IPS DF 4.7 (cell line): ENCODE measurements at regions not wholly inside any gene's neighbourhood (a gene's known extent, or its start where the extent isn't known, plus 50 kb on each side); places are given as distances from the start of the nearest gene placed in this dataset.

ENCODE experiments used
- DNase-seq: peaks from one replicate; pipeline ENCODE4 v3.0.0-alpha.2; 2013; ENCODE audit warnings: low spot score; ENCODE audit errors: extremely low read depth

DNA sequence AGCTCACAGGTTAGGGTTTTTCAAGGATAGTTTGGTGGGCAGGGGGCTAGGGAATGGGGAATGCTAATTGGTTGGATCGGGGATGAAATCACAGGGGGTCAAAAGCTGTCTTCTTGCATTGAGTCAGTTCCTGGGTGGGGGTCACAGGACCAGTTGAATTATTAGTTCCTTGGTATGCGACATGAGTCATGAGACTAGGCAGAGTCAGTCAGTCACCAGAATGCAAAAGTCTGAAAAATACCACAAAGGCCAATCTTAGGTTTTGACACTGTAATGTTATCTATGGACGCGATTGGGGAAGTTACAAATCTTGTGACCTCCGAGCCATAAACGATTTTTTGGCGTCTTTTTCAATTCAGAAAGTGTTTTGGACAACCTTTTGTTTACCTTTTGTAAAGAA lies 101.2 kb downstream of the ZNF519 start:
- no peak for DNase-seq

DNA sequence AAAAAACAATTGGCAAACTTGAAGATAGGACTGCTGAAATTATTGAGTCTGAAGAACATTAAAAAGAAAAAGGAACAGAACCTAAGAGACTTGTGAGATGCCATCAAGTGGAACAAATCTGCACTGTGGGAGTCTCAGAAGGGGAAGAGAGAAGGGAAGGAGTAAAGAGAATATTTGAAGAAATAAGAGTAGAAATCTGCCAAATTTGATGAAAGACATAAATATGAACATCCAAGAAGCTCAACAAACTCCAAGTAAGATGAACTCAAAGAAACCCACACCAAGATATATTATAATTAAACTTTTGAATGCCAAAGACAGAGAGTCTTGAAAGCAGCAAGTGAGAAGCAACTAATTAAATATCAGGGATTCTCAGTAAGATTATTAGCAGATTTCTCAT lies 102.7 kb downstream of the ZNF519 start:
- DNase-seq, result no peak

DNA sequence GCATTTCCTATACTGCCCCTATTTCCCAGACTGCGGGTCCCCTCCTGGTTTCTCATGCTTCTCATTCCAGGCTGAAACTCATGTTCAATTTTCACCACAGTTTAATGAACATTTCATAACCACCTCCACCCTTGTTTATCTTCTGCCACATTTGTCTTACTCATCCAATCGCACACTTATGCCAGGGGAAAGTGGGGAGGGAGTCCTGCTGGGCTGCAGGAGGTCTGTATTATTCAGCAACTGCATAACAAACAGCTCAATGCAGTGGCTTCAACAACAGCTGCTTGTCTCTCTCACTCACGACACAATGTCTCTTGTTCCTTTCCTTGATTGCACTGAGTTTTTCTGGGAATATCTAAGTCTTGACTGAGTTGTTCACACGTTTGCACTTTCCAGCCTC lies 106.0 kb downstream of the ZNF519 start:
- DNase-seq, result no peak

DNA sequence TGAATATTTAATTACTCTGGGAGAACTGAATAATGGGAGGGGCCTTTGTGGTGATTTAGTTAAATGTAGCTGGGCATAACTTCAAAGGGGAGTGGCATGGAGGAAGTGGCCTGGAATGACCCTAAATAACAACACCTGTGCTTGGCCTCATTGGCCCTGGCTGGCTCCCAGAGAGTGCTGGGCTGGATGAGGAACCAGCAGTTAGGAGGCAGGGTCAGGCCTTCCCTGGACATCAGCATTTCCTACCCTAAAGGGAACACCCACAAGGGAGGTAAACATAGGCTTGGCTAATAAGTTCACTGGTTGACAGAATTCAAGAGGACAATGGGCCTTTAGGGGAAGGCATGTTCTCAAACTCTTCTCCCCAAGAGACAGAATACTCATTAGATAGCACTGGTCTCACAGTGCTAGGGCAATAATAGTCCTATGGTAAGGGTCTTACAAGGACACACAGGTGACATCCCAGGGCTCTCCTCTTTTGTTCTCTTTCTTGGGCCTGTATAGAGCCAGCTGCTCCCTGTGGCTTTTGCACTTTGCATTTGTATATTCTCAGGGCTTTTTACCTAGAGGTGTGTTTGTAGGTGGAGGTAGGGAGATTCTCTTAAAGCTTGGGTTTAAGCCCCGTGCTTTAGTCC lies 106.8 kb downstream of the ZNF519 start:
- DNase-seq, result peak; percentile 16

DNA sequence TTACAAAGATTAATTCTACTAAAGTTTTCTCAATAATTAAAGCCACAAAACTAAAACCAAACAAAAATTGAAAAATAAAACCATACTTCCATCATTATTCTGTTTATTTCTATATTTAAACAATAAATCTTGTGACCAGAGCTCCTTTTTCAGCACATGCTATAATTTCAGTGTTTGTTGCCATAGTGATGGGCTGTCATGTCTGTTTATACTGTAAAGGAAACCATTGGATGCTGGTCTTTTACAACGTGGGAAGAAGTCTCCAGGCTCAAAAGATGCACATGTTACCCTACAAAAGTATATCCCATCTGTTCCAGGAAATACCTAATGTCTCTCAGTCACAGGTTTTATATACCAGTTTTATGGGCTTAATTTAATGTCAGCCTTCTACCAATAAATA lies 100.1 kb upstream of the MC2R start:
- no peak for DNase-seq

DNA sequence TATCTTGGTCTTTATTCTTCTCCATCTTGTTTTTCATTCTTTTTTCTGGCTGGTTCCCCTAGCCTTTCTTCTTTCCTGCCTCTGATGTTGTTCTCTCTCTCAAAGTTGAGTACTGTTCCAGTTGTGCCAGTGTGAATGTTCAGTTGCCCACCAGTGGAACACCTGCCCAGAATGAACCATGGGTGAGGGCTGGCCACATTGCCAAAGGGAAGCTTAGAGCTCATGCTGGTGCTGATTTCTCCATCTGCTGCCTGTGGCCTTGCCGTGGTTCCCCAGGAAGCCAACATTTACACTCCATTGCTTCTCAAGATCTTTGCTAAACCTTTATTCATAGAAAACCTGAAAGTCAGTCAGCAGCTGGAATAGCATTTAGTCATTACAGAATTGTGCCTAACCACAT lies 99.1 kb upstream of the MC2R start:
- DNase-seq, result no peak

DNA sequence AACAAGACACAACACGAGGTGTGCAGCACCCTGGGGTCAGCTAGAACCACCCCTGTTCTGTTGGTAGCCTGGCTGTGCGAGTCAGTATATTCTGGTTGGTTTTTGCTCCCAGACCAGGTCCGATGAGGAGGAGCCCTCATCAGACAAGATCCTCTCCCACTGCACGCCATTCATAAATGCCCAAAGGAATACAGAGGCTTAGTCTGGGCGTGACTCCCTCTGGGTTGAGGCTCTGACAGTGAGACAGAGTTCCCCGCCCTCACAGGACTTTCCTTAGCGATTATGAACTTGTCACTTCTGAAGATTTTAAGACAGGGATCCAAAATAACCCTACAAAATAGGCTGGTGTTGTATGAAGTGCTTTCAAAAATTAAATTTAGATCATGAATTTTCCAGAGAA lies 85.5 kb upstream of the MC2R start:
- DNase-seq, result no peak

DNA sequence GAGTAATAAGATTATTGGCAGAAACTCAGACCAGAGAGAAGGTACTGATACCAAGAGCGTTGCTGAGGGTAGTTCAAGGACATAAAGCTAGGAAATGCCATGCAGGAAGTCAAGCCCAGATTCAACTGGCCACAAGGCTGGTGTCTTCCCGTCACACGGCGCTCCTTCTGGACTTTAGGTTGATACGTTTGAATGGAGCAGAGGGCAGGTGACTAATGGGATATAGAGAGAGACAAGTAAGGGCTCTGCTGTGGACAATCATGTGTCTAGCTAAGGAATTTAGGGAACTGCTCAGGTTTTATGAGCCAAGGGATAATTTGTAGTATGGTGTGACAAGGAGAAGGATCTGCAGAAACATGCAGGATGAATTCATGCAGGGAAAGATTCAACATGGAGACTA lies 83.9 kb upstream of the MC2R start:
- DNase-seq, result no peak

DNA sequence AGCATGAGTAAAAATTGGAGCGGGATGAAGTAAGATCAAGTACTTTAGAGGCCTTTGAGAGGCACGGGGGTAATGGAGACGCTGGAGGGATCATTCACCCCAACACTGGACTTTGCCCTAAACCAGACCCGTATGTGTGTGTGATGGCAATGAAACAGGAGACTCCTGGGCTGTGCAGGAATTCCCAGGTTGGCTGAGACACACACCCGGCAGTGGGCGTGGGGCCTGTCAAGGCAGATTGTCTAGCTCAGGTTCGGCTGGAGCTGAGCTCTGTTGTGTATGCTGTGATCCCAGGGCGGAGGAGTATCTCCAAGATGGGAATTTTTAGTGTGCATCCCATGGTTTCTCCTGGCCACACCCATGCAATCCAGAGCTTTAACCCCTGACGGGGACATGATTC lies 83.2 kb upstream of the MC2R start:
- DNase-seq, result no peak

DNA sequence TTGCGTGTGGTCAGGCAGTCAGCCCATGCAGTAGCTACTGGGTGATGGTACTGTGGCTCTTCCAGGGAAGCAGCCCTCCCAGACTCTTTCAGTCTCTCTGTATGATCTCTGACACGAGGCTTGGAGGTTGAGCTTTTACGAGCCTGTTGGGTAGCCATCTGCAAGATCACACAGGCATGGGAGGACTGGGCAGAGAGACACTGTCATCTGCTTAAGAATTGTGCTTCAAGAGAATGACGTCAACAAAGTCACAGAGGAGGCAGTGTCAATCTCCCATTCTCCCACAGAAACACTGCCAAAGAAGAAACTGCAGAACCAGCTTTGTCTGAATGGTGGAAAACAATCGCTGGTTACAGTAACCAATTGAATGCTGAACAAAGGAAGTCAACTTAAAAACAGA lies 78.4 kb upstream of the MC2R start:
- DNase-seq, result no peak

DNA sequence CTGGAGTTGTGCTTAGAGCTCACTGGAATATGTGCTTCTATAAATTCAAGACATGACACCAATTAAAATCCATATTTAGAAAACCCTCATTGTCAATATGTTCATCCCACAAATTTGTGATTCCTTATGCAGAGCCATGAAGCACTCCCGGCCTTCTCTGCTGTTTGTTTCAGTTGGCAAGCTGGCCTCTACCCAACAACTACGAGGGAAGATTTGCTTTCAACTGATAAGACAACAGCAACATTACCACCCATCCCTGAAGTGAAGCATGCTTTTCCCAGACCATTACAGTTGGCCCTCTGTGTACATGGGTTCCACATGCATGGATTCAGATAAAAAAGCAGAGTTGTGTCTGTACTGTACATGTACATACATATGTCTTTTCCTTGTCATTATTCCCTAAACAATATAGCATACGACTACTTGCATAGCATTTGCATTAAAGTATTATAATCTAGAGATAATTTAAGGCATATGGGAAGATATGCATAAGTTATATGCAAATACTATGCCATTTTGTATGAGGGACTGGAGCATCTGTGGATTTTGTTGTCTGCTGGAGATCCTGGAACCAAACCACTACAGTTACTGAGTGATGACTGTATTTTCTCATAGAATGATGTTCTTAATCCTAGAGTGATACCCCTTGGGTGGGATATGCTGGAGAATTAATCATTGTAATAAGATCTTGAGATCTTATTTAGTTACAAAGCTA lies 77.6 kb upstream of the MC2R start:
- no peak for DNase-seq

DNA sequence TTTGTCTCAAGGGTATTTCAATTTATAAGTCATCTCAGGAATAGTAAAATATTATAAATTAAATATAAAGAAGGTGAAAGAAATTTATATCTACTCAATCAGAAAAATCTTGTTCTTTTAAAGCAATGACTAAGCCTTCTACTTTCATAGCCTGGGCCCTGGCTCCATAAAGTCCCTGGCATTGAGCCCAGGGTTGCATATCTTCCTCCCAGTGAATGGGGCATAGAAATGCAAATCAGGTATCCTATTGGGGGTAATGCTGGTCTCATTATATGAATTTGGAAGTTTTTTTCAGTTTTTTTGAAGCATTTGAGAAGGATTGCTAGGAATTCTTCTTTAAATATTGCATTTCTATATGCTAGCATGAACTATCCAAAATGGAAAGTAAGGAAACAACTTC lies 73.9 kb upstream of the MC2R start:
- no peak for DNase-seq

DNA sequence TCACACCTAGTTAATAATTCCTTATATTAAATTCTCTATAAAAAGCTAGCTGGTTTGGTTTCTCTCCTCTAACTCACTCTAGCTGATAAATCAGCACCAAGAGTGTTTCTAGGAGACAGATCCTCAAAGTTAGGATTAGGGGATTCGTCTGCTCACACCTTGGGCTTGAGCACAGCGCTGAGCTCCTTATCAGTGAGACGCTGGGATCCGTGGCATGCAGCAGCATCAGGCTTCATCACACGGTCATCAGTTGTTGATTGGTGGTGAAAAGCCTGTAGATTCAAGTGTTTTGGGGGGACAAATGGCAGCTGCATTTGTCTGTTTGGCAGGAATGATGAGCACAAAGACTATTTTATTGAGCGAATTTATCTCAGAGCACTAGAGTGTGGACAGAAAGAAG lies 72.6 kb upstream of the MC2R start:
- DNase-seq, result no peak

DNA sequence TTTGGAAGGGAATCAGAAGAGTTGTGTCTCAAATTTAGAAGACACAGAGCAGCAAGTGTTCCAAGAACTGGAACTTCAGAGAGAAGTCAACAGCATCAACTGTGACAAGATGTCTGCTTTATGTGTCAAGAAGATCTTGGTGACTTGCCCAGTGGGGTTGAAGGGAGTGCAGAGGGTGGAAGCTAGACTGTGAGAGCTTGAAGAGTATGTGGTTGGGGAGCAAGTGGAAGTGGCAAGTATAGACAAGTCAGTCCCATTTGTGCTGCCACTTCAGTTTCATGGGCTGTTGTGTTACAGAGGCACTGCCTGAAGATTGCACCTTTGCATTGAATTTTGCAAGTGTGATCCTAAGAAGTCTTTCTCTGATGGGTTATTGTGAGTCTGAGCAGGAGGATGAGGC lies 68.7 kb upstream of the MC2R start:
- DNase-seq, result no peak

DNA sequence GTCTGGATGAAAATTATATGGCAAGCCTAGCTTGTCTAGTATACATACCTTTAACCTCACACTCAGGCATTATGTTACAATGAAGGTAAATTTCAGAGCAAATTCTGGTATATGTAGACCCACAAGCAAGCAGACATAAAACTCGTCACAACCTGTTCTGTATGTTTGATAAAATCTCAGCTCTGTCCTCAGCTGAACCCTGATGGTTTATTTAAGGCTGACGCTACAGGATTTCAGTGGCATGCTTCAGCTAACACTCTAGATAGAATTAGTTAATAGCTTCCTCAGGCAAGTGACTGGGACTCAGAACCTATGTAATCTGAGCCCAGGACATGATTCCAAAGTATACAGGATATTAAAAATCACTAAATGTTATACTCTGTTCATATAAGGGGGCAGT lies 68.2 kb upstream of the MC2R start:
- no peak for DNase-seq

DNA sequence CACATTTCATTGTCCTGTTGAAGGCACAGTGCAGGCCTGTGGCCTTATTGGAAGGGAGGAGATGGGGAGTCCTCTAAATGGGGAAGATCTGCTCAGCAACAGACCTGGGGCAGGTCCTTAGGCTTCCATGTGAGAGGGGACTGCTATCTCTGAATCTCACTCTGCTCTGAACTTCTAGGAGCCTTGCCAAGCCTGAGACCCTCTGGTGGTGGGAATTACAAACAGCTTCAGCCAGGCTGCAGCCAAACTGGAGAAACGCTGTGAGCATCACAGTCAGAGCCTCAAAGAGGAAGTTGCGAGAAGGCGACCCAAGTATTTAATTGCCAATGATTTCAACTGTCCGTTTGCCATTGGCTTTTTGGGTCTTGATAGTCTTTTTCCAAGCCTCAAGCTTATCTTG lies 66.8 kb upstream of the MC2R start:
- DNase-seq, result peak; percentile 74

DNA sequence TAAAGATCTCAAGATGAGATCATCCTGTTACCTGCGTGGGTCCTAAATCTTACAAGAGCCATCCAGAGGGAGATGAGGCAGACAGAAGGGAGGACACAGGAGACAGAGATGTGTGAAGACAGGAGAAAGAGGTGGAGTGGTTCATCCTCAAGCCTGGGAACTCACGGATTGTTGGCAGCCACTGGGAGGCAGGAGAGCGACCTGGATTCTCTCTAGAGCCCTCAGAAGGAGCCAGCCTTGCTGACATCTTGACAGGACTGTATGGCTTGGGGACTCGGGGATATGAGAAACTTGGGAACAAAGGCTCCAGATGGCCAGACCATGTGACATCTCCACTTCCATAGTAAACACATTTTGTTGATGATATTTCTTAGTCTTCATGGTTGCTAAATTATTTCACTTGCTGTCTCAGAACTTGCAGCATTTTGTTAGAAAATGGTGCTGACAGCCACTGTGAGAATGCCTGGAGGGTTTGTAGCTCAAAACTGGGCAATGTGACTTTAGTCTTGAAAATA lies 57.8 kb upstream of the MC2R start:
- DNase-seq, result no peak
